ENCODE measurements at regions not wholly inside any gene's neighbourhood (a gene's known extent, or its start where the extent isn't known, plus 50 kb on each side); places are given as distances from the start of the nearest gene placed in this dataset.

DNA sequence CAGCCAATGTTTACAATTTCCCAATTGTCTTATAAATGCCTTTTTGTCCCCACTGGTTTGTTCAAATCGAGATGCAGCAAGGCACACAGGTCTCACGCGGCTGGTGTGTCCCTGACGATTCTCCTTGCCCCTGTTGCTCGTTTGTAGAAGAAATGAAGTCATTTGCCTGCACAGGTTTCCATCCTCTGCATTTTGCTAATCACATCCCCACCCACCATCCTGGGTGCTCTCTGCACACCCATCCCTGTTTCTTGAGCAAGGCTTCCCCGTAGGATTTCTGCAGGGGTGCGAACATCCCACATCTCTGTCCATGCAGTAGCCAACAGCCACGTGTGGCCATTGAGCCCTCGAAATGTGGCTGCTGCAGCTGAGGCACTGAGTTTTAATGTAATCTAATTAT lies 59.8 kb upstream of the SOX1 start:
- Histone ChIP-seq H3K9me3 (no peaks in the 10 kb centered on the region), H2AFZ (ENCODE audit: low read depth) (no peak overlapping the region), H3K4me2 (no peak overlapping the region), H3K27ac (ENCODE audit: low read depth in 2 of 2, low read length in 1 of 2) (no peak overlapping the region), H3F3A (replicated peaks; ENCODE audit: insufficient read depth) (no peaks in the 10 kb centered on the region), H3K36me3 (replicated peaks in 1 of 2; ENCODE audit: control insufficient read depth in 1 of 2, insufficient read depth in 2 of 2, low read length in 1 of 2) (no peaks in the 10 kb centered on the region), H3K9me2 (no peaks in the 10 kb centered on the region), H3K4me1 (ENCODE audit: control insufficient read depth in 1 of 2, insufficient read depth in 2 of 2, low read depth in 1 of 2, low read length in 1 of 2) (no peaks in the 10 kb centered on the region), H3K4me3 (ENCODE audit: low read depth in 2 of 2, low read length in 1 of 2) (no peak overlapping the region), H3K27me3 (ENCODE audit: insufficient read depth) (no peaks in the 10 kb centered on the region; the same call in 1 of the 2 replicates), H3K9ac (no peak overlapping the region), H4K20me1 (ENCODE audit: insufficient read depth) (no peaks in the 10 kb centered on the region), H3K79me2 (ENCODE audit: insufficient read depth) (no peaks in the 10 kb centered on the region)
- POLR2A ChIA-PET: no interaction called here
- WGBS (ENCODE audit: low lambda C conversion rate): 10% methylated on average over 9 of the region's 9 CpGs
- no peak for TF ChIP-seq POLR2AphosphoS5 (IDR thresholded peaks at IDR 0.05; ENCODE audit: low read depth, low read length)
- TF ChIP-seq, protein P1, sequence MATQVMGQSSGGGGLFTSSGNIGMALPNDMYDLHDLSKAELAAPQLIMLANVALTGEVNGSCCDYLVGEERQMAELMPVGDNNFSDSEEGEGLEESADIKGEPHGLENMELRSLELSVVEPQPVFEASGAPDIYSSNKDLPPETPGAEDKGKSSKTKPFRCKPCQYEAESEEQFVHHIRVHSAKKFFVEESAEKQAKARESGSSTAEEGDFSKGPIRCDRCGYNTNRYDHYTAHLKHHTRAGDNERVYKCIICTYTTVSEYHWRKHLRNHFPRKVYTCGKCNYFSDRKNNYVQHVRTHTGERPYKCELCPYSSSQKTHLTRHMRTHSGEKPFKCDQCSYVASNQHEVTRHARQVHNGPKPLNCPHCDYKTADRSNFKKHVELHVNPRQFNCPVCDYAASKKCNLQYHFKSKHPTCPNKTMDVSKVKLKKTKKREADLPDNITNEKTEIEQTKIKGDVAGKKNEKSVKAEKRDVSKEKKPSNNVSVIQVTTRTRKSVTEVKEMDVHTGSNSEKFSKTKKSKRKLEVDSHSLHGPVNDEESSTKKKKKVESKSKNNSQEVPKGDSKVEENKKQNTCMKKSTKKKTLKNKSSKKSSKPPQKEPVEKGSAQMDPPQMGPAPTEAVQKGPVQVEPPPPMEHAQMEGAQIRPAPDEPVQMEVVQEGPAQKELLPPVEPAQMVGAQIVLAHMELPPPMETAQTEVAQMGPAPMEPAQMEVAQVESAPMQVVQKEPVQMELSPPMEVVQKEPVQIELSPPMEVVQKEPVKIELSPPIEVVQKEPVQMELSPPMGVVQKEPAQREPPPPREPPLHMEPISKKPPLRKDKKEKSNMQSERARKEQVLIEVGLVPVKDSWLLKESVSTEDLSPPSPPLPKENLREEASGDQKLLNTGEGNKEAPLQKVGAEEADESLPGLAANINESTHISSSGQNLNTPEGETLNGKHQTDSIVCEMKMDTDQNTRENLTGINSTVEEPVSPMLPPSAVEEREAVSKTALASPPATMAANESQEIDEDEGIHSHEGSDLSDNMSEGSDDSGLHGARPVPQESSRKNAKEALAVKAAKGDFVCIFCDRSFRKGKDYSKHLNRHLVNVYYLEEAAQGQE (IDR thresholded peaks at IDR 0.05; ENCODE audit: low read depth, low read length): no peak
- no peak for TF ChIP-seq EP300 (IDR thresholded peaks at IDR 0.05; ENCODE audit: borderline replicate concordance in 1 of 2, low read depth in 1 of 2, low read length in 1 of 2)
- TF ChIP-seq, protein P2, sequence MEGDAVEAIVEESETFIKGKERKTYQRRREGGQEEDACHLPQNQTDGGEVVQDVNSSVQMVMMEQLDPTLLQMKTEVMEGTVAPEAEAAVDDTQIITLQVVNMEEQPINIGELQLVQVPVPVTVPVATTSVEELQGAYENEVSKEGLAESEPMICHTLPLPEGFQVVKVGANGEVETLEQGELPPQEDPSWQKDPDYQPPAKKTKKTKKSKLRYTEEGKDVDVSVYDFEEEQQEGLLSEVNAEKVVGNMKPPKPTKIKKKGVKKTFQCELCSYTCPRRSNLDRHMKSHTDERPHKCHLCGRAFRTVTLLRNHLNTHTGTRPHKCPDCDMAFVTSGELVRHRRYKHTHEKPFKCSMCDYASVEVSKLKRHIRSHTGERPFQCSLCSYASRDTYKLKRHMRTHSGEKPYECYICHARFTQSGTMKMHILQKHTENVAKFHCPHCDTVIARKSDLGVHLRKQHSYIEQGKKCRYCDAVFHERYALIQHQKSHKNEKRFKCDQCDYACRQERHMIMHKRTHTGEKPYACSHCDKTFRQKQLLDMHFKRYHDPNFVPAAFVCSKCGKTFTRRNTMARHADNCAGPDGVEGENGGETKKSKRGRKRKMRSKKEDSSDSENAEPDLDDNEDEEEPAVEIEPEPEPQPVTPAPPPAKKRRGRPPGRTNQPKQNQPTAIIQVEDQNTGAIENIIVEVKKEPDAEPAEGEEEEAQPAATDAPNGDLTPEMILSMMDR (IDR thresholded peaks at IDR 0.05): no peak
- DNase-seq: no peak
- CTCF ChIA-PET: no interaction called here

DNA sequence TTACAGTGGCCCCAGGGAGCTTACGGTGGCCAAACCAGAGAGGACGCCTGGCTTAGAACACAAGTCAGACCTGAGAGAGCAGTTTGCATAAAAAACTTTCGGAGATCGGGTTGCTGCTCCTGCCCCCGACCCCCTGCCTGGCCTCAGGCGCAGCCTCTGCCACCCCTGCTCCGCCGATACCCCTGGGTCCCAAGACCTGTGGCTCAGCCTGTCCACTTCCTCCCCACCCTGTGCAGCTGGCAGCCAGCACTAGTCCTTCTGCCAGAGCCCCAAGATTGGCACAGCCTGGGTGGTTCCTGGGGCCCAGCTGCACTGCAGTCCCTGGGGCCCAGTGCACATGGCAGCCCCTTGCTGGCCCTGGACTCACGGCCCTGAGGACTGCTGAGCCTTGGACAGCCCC lies 56.2 kb upstream of the SOX1 start:
- Histone ChIP-seq H3K4me2 (no peak overlapping the region), H3K9me2 (no peaks in the 10 kb centered on the region), H3K79me2 (ENCODE audit: insufficient read depth) (no peaks in the 10 kb centered on the region), H3K27me3 (ENCODE audit: insufficient read depth) (no peaks in the 10 kb centered on the region; the same call in 1 of the 2 replicates), H3K9me3 (no peaks in the 10 kb centered on the region), H3K27ac (ENCODE audit: low read depth in 2 of 2, low read length in 1 of 2) (no peak overlapping the region), H3F3A (replicated peaks; ENCODE audit: insufficient read depth) (no peaks in the 10 kb centered on the region), H2AFZ (ENCODE audit: low read depth) (no peak overlapping the region), H3K36me3 (replicated peaks in 1 of 2; ENCODE audit: control insufficient read depth in 1 of 2, insufficient read depth in 2 of 2, low read length in 1 of 2) (no peaks in the 10 kb centered on the region), H4K20me1 (ENCODE audit: insufficient read depth) (no peaks in the 10 kb centered on the region), H3K4me1 (ENCODE audit: control insufficient read depth in 1 of 2, insufficient read depth in 2 of 2, low read depth in 1 of 2, low read length in 1 of 2) (no peaks in the 10 kb centered on the region), H3K4me3 (ENCODE audit: low read depth in 2 of 2, low read length in 1 of 2) (no peak overlapping the region), H3K9ac (no peak overlapping the region)
- ChIA-PET CTCF (no interaction called here), POLR2A (no interaction called here)
- no peak for DNase-seq
- TF ChIP-seq, protein P3, sequence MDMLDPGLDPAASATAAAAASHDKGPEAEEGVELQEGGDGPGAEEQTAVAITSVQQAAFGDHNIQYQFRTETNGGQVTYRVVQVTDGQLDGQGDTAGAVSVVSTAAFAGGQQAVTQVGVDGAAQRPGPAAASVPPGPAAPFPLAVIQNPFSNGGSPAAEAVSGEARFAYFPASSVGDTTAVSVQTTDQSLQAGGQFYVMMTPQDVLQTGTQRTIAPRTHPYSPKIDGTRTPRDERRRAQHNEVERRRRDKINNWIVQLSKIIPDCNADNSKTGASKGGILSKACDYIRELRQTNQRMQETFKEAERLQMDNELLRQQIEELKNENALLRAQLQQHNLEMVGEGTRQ (IDR thresholded peaks at IDR 0.05; ENCODE audit: borderline replicate concordance, low read depth, low read length): no peak
- TF ChIP-seq EZH2phosphoT487 (IDR thresholded peaks at IDR 0.05; ENCODE audit: borderline replicate concordance, low read depth): no peak
- no peak for TF ChIP-seq TCF12 (IDR thresholded peaks at IDR 0.05)
- TF ChIP-seq JUND (IDR thresholded peaks at IDR 0.05): no peak
- no peak for TF ChIP-seq SMC3 (IDR thresholded peaks at IDR 0.05; ENCODE audit: low read depth, low read length)
- no peak for TF ChIP-seq MXI1 (IDR thresholded peaks at IDR 0.05; ENCODE audit: low read depth, low read length)
- no peak for TF ChIP-seq MEF2A (IDR thresholded peaks at IDR 0.05; ENCODE audit: borderline replicate concordance, low read depth)
- TF ChIP-seq NFIC (IDR thresholded peaks at IDR 0.05; ENCODE audit: borderline replicate concordance): no peak
- 20% methylated on average over 2 of the region's 9 CpGs for WGBS (ENCODE audit: low lambda C conversion rate)

Data from SK-N-SH (cell line).